Right lobe of liver (tissue), 6 donors: ENCODE measurements at regions not wholly inside any gene's neighbourhood (a gene's known extent, or its start where the extent isn't known, plus 50 kb on each side); places are given as distances from the start of the nearest gene placed in this dataset.
"Not testable (repeated sequence)": the region's sequence is repeated elsewhere in the genome, so short reads cannot be mapped to it uniquely, and the experiment has no call there.

Experiments
- ATAC-seq, 4 donors: fragments of 200-7000 bp; cut with Tn5 transposase; one replicate each; pipeline ENCODE4 v1.9.1; 2020; ENCODE audit warnings: mild to moderate bottlenecking in 4 of 4, moderate library complexity in 4 of 4
- DNase-seq, 3 donors: peaks; one replicate each; pipeline ENCODE4 v3.0.0-alpha.2; 2020
- H3K27ac ChIP-seq, 3 donors: fragments of 200-600 bp; one replicate each; pipeline ENCODE4 v1.8.0; 2022
- H3K27me3 ChIP-seq, 2 donors: fragments of 200-600 bp; one replicate each; pipeline ENCODE4 v1.8.0; 2022
- H3K36me3 ChIP-seq, 4 donors: fragments of 200-600 bp; sonication (generic) in 1 of 4; one replicate each; pipeline versions ENCODE4 v1.5.1 to v1.8.0; 2017 to 2022; ENCODE audit warnings: control low read depth in 1 of 4
- H3K4me1 ChIP-seq, 4 donors: fragments of 200-600 bp; sonication (generic) in 1 of 4; one replicate each; pipeline versions ENCODE4 v1.5.1 to v1.8.0; 2017 to 2022; ENCODE audit warnings: control low read depth in 1 of 4
- H3K4me3 ChIP-seq, 3 donors: fragments of 200-600 bp; one replicate each; pipeline ENCODE4 v1.8.0; 2022
- H3K9me3 ChIP-seq, 4 donors: fragments of 200-600 bp; sonication (generic) in 1 of 4; one replicate each; pipeline versions ENCODE4 v1.5.1 to v1.8.0; 2017 to 2022; ENCODE audit warnings: control low read depth in 1 of 4
- POLR2A ChIP-seq: fragments of 450-650 bp; IDR thresholded peaks from one replicate; pipeline ENCODE4 v1.6.1; 2017; ENCODE audit warnings: antibody characterized with exemption, mild to moderate bottlenecking
- WGBS: methylation state at CpG from one replicate; pipeline ENCODE4 v1.1.6; 2018; ENCODE audit warnings: low coverage, low lambda C conversion rate; ENCODE audit not compliant: insufficient coverage; ENCODE audit errors: missing lambda C conversion rate; 5-methylcytosine and 5-hydroxymethylcytosine counted together
- intact Hi-C, 2 donors: fragments of 100-400 bp; cut with DNase I; formaldehyde crosslinking; loops; one replicate each; pipeline versions ENCODE4 v1.11.2 to v1.14.1; 2022
- TF ChIP-seq, protein P1 (sequence below), 4 donors: fragments of 200-600 bp in 3 of 4; fragments of 450-650 bp in 1 of 4; IDR thresholded peaks; one replicate each; pipeline versions ENCODE4 v1.5.1 to v1.8.0; 2016 to 2022; ENCODE audit warnings: antibody characterized with exemption in 4 of 4, mild to moderate bottlenecking in 2 of 4
- donor health status: DM: no; HTN: yes; CAD: no.
- donor health status: DM: no; HTN: no; CAD: no.
- donor health status: DM: no; HTN: no; CAD: no.
- donor health status: DM: no; HTN: yes; CAD: no.
- donor health status: DM: no; HTN: yes; CAD: no.

DNA sequence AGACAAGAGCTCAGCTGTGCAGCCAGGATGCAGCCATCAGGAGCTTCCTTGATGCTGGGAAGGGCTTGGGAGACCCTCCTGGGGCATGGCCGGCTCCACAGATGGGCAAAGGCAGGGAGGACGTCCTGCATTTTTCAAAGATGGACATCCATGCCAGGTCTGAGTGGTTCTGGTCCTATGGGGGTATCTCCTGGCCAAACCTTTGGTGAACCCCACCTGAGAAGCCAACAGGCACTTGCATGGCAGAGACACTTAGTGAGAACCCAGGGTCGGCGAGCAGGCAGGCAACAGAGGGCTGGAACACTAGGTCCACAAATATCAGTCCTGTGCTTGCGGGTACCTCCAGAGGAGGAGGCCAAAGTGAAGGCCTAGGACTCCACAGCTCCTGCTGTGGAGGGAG, 70.0 kb downstream of the KCTD15 start:
- intact Hi-C loops: no loop called here
- DNase-seq (no peak), ATAC-seq (no peak)
- Histone ChIP-seq H3K4me1 (no peaks in the 10 kb centered on the region), H3K36me3 (no peaks in the 10 kb centered on the region), H3K9me3 (no peaks in the 10 kb centered on the region), H3K4me3 (no peak overlapping the region), H3K27me3 (no peaks in the 10 kb centered on the region), H3K27ac (no peak overlapping the region)
- 50% methylated on average over 4 of the region's 5 CpGs for WGBS
- TF ChIP-seq, protein P1, sequence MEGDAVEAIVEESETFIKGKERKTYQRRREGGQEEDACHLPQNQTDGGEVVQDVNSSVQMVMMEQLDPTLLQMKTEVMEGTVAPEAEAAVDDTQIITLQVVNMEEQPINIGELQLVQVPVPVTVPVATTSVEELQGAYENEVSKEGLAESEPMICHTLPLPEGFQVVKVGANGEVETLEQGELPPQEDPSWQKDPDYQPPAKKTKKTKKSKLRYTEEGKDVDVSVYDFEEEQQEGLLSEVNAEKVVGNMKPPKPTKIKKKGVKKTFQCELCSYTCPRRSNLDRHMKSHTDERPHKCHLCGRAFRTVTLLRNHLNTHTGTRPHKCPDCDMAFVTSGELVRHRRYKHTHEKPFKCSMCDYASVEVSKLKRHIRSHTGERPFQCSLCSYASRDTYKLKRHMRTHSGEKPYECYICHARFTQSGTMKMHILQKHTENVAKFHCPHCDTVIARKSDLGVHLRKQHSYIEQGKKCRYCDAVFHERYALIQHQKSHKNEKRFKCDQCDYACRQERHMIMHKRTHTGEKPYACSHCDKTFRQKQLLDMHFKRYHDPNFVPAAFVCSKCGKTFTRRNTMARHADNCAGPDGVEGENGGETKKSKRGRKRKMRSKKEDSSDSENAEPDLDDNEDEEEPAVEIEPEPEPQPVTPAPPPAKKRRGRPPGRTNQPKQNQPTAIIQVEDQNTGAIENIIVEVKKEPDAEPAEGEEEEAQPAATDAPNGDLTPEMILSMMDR (IDR thresholded peaks at IDR 0.05): no peak
- no peak for TF ChIP-seq POLR2A

DNA sequence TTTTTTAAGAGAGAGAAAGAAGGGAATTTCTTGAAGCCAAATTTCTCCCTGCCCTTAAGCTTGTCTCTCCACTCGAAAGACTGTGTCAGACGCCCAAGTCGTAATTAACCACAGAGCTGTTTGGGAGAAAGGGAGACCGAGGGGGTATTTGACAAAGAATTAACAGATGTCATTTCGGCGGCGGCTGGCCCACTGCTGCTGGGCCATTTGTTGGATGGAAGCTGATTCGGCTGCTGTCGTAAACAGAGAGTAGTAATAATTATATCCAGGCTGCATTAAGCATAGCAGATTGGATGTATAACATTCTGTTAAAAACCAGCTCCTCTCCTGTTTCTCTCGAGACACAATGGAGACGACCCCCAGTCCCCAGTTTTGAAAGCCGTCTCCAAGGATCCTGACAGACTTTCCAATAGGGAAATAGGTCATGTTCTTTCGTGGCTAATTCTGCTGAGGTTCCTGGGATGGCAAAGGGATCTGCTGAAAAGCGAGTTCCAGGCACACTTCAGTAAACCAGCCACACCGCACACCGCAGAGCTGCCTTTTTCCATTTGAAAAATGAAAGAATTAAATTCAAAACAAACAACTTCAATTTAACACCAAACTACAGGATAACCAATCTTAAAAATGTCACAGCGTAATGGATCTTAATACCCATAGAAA, 71.5 kb downstream of the KCTD15 start:
- Histone ChIP-seq H3K27me3 (no peaks in the 10 kb centered on the region), H3K4me3 (no peak overlapping the region), H3K36me3 (no peaks in the 10 kb centered on the region), H3K27ac (peak overlapping the region in 1 of 3 donors; percentile 43), H3K4me1 (no peaks in the 10 kb centered on the region), H3K9me3 (no peaks in the 10 kb centered on the region)
- ATAC-seq (no peak), DNase-seq (no peak)
- intact Hi-C loops: no loop called here
- 52% methylated on average over 16 of the region's 17 CpGs for WGBS
- TF ChIP-seq POLR2A: no peak
- TF ChIP-seq, protein P1 (IDR thresholded peaks at IDR 0.05): no peak

DNA sequence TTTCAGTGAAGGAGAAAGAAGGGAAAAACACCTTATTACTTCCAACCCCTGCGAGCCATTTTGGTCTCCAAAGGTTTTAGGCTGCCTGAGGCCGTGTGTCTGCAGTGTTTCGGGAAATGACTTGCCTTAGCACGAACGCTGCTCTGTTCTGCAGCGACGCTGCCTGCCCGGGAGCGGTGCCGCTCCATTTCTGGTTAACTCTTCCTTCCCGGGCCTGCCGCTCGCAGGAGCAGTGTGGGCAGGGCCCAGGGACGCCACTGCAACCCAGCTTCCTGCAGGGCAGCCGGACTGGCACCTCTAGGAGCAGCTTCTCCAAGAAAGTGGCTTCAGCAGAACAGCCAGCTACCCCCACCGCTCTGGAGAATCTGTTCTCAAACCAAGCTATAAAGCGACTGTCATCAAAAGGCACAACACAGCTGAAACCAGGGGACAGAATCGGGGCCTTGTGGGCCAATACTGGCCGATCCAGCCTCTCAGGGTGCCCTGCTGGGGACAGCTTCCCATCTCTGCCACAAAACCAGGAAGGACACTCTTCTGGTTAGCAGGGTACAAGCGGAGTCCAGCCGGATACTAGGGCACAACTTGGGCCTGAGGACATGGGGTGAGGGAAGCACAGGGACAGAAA, 72.2 kb downstream of the KCTD15 start:
- Histone ChIP-seq H3K4me1 (no peaks in the 10 kb centered on the region), H3K4me3 (no peak overlapping the region), H3K36me3 (no peaks in the 10 kb centered on the region), H3K27ac (peak overlapping the region in 1 of 3 donors; percentile 43), H3K9me3 (no peaks in the 10 kb centered on the region), H3K27me3 (no peaks in the 10 kb centered on the region)
- DNase-seq (no peak), ATAC-seq (peak; percentile 66 to 82 (median 72))
- no peak for TF ChIP-seq POLR2A
- TF ChIP-seq, protein P1 (IDR thresholded peaks at IDR 0.05): no peak
- 14% methylated on average over 11 of the region's 21 CpGs for WGBS
- intact Hi-C loops: no loop called here

DNA sequence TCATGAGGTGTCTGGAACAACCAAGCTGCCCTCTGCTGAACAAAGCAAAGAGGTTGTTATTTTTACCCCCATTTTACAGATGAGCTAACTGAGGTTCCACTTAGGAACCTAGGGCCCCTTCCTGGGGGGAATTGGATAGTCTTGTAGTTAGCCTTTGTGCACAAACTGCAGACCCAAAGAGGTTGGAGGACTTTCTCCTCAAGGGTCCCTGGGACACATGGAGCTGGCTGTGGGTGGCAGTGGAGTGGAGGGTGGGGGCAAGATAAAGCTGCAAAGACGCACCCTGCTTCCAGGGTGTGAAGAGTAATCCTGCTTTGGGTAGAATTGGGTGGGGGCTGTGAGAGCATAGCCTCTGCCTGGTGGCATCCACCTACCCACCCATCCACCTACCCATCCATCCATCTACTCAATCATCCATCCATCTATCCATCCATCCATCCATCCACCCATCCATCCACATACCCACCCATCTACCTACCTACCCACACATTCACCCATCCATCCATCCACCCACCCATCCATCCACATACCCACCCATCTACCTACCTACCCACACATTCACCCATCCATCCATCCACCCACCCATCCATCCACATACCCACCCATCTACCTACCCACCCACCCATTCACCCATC, 73.7 kb downstream of the KCTD15 start:
- H3K36me3 ChIP-seq, intact Hi-C loops, DNase-seq, ATAC-seq, H3K4me1 ChIP-seq, H3K27ac ChIP-seq, H3K9me3 ChIP-seq, H3K4me3 ChIP-seq, H3K27me3 ChIP-seq: not testable (repeated sequence)
- no CpG with 5 or more reads among the region's 1 CpG for WGBS

DNA sequence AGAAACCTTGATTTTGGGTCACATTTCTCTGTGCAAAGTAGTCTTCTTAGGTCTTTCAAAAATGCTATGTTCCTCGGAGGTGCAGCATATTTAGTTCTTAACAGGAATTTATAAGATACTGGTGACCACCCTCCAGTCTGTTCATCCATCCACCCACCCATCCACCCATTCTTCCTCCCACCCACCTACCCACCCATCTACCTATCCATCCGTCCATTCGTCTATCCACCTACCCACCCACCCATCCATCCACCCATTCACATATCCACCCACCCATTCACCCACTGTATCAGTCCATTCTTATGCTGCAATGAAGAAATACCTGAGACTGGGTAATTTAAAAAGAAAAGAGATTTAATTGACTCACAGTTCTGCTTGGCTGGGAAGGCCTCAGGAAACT, 74.9 kb downstream of the KCTD15 start:
- no peaks in the 10 kb centered on the region for H3K36me3 ChIP-seq
- H3K27ac ChIP-seq: no peak overlapping the region
- DNase-seq (no peak), ATAC-seq (no peak)
- H3K4me3 ChIP-seq: no peak overlapping the region
- H3K4me1 ChIP-seq: peaks cover 0 to 10% (median 3%) of the 10 kb centered on the region in 4 donors
- TF ChIP-seq, protein P1 (IDR thresholded peaks at IDR 0.05): no peak
- no peak for TF ChIP-seq POLR2A
- H3K9me3 ChIP-seq: no peaks in the 10 kb centered on the region
- no peaks in the 10 kb centered on the region for H3K27me3 ChIP-seq
- 63% methylated on average over 3 of the region's 3 CpGs for WGBS
- intact Hi-C loops: no loop called here
